ENCODE measurements at regions not wholly inside any gene's neighbourhood (a gene's known extent, or its start where the extent isn't known, plus 50 kb on each side); places are given as distances from the start of the nearest gene placed in this dataset.

- H3K27ac ChIP-seq (ENCODE audit: low read length), result no peak overlapping the region
- no peak overlapping the region for H3K4me3 ChIP-seq (ENCODE audit: low read length)
- no peaks in the 10 kb centered on the region for H3K9me3 ChIP-seq (ENCODE audit: control insufficient read depth, low read depth, low read length)
- no peaks in the 10 kb centered on the region for H3K27me3 ChIP-seq (ENCODE audit: control insufficient read depth, insufficient read depth, low read length)
- H3K36me3 ChIP-seq (ENCODE audit: control insufficient read depth, insufficient read depth, low read length), result no peaks in the 10 kb centered on the region
- H3K4me1 ChIP-seq (ENCODE audit: control insufficient read depth, insufficient read depth, low read length), result no peaks in the 10 kb centered on the region
- no peak for DNase-seq
- no CpG with 5 or more reads among the region's 1 CpG for WGBS (ENCODE audit: insufficient coverage, low lambda C conversion rate)
Measured at GRCh38 chr10:84994722-84995121, 666.3 kb downstream of the CCSER2 start.

GRCh38 chr10:84996580-84996979 lies 668.2 kb downstream of the CCSER2 start:
- Histone ChIP-seq H3K27me3 (ENCODE audit: control insufficient read depth, insufficient read depth, low read length) (no peaks in the 10 kb centered on the region), H3K36me3 (ENCODE audit: control insufficient read depth, insufficient read depth, low read length) (no peaks in the 10 kb centered on the region), H3K9me3 (ENCODE audit: control insufficient read depth, low read depth, low read length) (no peaks in the 10 kb centered on the region), H3K4me3 (ENCODE audit: low read length) (no peak overlapping the region), H3K27ac (ENCODE audit: low read length) (no peak overlapping the region), H3K4me1 (ENCODE audit: control insufficient read depth, insufficient read depth, low read length) (no peaks in the 10 kb centered on the region)
- WGBS (ENCODE audit: insufficient coverage, low lambda C conversion rate), result no CpG with 5 or more reads among the region's 3 CpGs
- DNase-seq, result no peak

- Histone ChIP-seq H3K4me1 (ENCODE audit: control insufficient read depth, insufficient read depth, low read length) (no peaks in the 10 kb centered on the region), H3K9me3 (ENCODE audit: control insufficient read depth, low read depth, low read length) (no peaks in the 10 kb centered on the region), H3K27ac (ENCODE audit: low read length) (no peak overlapping the region), H3K4me3 (ENCODE audit: low read length) (no peak overlapping the region), H3K27me3 (ENCODE audit: control insufficient read depth, insufficient read depth, low read length) (no peaks in the 10 kb centered on the region), H3K36me3 (ENCODE audit: control insufficient read depth, insufficient read depth, low read length) (no peaks in the 10 kb centered on the region)
- DNase-seq, result no peak
- no CpG with 5 or more reads among the region's 2 CpGs for WGBS (ENCODE audit: insufficient coverage, low lambda C conversion rate)
Measured at GRCh38 chr10:84997870-84998269, 669.5 kb downstream of the CCSER2 start.

GRCh38 chr10:84999929-85000328 lies 671.5 kb downstream of the CCSER2 start:
- Histone ChIP-seq H3K4me3 (ENCODE audit: low read length) (no peak overlapping the region), H3K27ac (ENCODE audit: low read length) (no peak overlapping the region), H3K27me3 (ENCODE audit: control insufficient read depth, insufficient read depth, low read length) (no peaks in the 10 kb centered on the region), H3K4me1 (ENCODE audit: control insufficient read depth, insufficient read depth, low read length) (no peaks in the 10 kb centered on the region), H3K36me3 (ENCODE audit: control insufficient read depth, insufficient read depth, low read length) (no peaks in the 10 kb centered on the region), H3K9me3 (ENCODE audit: control insufficient read depth, low read depth, low read length) (no peaks in the 10 kb centered on the region)
- 100% methylated on average over 1 of the region's 4 CpGs for WGBS (ENCODE audit: insufficient coverage, low lambda C conversion rate)
- DNase-seq, result no peak

GRCh38 chr10:85003083-85003482 lies 674.7 kb downstream of the CCSER2 start:
- Histone ChIP-seq H3K27ac (ENCODE audit: low read length) (no peak overlapping the region), H3K4me3 (ENCODE audit: low read length) (no peak overlapping the region), H3K36me3 (ENCODE audit: control insufficient read depth, insufficient read depth, low read length) (no peaks in the 10 kb centered on the region), H3K4me1 (ENCODE audit: control insufficient read depth, insufficient read depth, low read length) (no peaks in the 10 kb centered on the region), H3K9me3 (ENCODE audit: control insufficient read depth, low read depth, low read length) (no peaks in the 10 kb centered on the region), H3K27me3 (ENCODE audit: control insufficient read depth, insufficient read depth, low read length) (no peaks in the 10 kb centered on the region)
- DNase-seq, result no peak
- WGBS (ENCODE audit: insufficient coverage, low lambda C conversion rate), result 20% methylated on average over 1 of the region's 1 CpG

GRCh38 chr10:85008488-85009184 lies 680.2 kb downstream of the CCSER2 start:
- Histone ChIP-seq H3K4me3 (ENCODE audit: low read length) (no peak overlapping the region), H3K36me3 (ENCODE audit: control insufficient read depth, insufficient read depth, low read length) (no peaks in the 10 kb centered on the region), H3K27me3 (ENCODE audit: control insufficient read depth, insufficient read depth, low read length) (no peaks in the 10 kb centered on the region), H3K9me3 (ENCODE audit: control insufficient read depth, low read depth, low read length) (no peaks in the 10 kb centered on the region), H3K27ac (ENCODE audit: low read length) (no peak overlapping the region), H3K4me1 (ENCODE audit: control insufficient read depth, insufficient read depth, low read length) (no peaks in the 10 kb centered on the region)
- no peak for DNase-seq
- WGBS (ENCODE audit: insufficient coverage, low lambda C conversion rate), result no CpG with 5 or more reads among the region's 6 CpGs

GRCh38 chr10:85012305-85012704 lies 683.9 kb downstream of the CCSER2 start:
- no peaks in the 10 kb centered on the region for H3K27me3 ChIP-seq (ENCODE audit: control insufficient read depth, insufficient read depth, low read length)
- no peaks in the 10 kb centered on the region for H3K36me3 ChIP-seq (ENCODE audit: control insufficient read depth, insufficient read depth, low read length)
- H3K9me3 ChIP-seq (ENCODE audit: control insufficient read depth, low read depth, low read length), result no peaks in the 10 kb centered on the region
- no peaks in the 10 kb centered on the region for H3K4me1 ChIP-seq (ENCODE audit: control insufficient read depth, insufficient read depth, low read length)
- no peak overlapping the region for H3K27ac ChIP-seq (ENCODE audit: low read length)
- DNase-seq, result no peak
- no peak overlapping the region for H3K4me3 ChIP-seq (ENCODE audit: low read length)
- 60% methylated on average over 1 of the region's 2 CpGs for WGBS (ENCODE audit: insufficient coverage, low lambda C conversion rate)

GRCh38 chr10:85026878-85027467 lies 698.6 kb downstream of the CCSER2 start:
- H3K9me3 ChIP-seq (ENCODE audit: control insufficient read depth, low read depth, low read length), result no peaks in the 10 kb centered on the region
- no peak overlapping the region for H3K27ac ChIP-seq (ENCODE audit: low read length)
- DNase-seq, result no peak
- H3K4me3 ChIP-seq (ENCODE audit: low read length), result no peak overlapping the region
- H3K36me3 ChIP-seq (ENCODE audit: control insufficient read depth, insufficient read depth, low read length), result no peaks in the 10 kb centered on the region
- H3K4me1 ChIP-seq (ENCODE audit: control insufficient read depth, insufficient read depth, low read length), result no peaks in the 10 kb centered on the region
- no peaks in the 10 kb centered on the region for H3K27me3 ChIP-seq (ENCODE audit: control insufficient read depth, insufficient read depth, low read length)

GRCh38 chr10:85032981-85033380 lies 704.6 kb downstream of the CCSER2 start:
- DNase-seq, result no peak
- H3K36me3 ChIP-seq (ENCODE audit: control insufficient read depth, insufficient read depth, low read length), result no peaks in the 10 kb centered on the region
- no peak overlapping the region for H3K4me3 ChIP-seq (ENCODE audit: low read length)
- WGBS (ENCODE audit: insufficient coverage, low lambda C conversion rate), result no CpG with 5 or more reads among the region's 1 CpG
- no peak overlapping the region for H3K27ac ChIP-seq (ENCODE audit: low read length)
- no peaks in the 10 kb centered on the region for H3K27me3 ChIP-seq (ENCODE audit: control insufficient read depth, insufficient read depth, low read length)
- no peaks in the 10 kb centered on the region for H3K4me1 ChIP-seq (ENCODE audit: control insufficient read depth, insufficient read depth, low read length)
- no peaks in the 10 kb centered on the region for H3K9me3 ChIP-seq (ENCODE audit: control insufficient read depth, low read depth, low read length)

GRCh38 chr10:85036661-85037060 lies 708.3 kb downstream of the CCSER2 start:
- WGBS (ENCODE audit: insufficient coverage, low lambda C conversion rate), result no CpG with 5 or more reads among the region's 3 CpGs
- H3K9me3 ChIP-seq (ENCODE audit: control insufficient read depth, low read depth, low read length), result peaks cover 5% of the 10 kb centered on the region
- DNase-seq, result no peak
- no peaks in the 10 kb centered on the region for H3K27me3 ChIP-seq (ENCODE audit: control insufficient read depth, insufficient read depth, low read length)
- no peaks in the 10 kb centered on the region for H3K36me3 ChIP-seq (ENCODE audit: control insufficient read depth, insufficient read depth, low read length)
- H3K4me3 ChIP-seq (ENCODE audit: low read length), result no peak overlapping the region
- no peaks in the 10 kb centered on the region for H3K4me1 ChIP-seq (ENCODE audit: control insufficient read depth, insufficient read depth, low read length)
- H3K27ac ChIP-seq (ENCODE audit: low read length), result no peak overlapping the region

- Histone ChIP-seq H3K27me3 (ENCODE audit: control insufficient read depth, insufficient read depth, low read length) (no peaks in the 10 kb centered on the region), H3K27ac (ENCODE audit: low read length) (no peak overlapping the region), H3K9me3 (ENCODE audit: control insufficient read depth, low read depth, low read length) (peaks cover 5% of the 10 kb centered on the region), H3K4me3 (ENCODE audit: low read length) (no peak overlapping the region), H3K36me3 (ENCODE audit: control insufficient read depth, insufficient read depth, low read length) (no peaks in the 10 kb centered on the region), H3K4me1 (ENCODE audit: control insufficient read depth, insufficient read depth, low read length) (no peaks in the 10 kb centered on the region)
- WGBS (ENCODE audit: insufficient coverage, low lambda C conversion rate), result no CpG with 5 or more reads among the region's 1 CpG
- no peak for DNase-seq
Measured at GRCh38 chr10:85039311-85039710, 710.9 kb downstream of the CCSER2 start.

Data from large intestine (tissue), 3 donors.